ENCODE measurements at regions not wholly inside any gene's neighbourhood (a gene's known extent, or its start where the extent isn't known, plus 50 kb on each side); places are given as distances from the start of the nearest gene placed in this dataset.

GRCh38 chr6:105981888-105982358, 104.2 kb upstream of the PRDM1 start:
- Histone ChIP-seq H3K4me3 (replicated peaks in 1 of 3; ENCODE audit: insufficient read depth in 1 of 3, low read depth in 2 of 3, low read length in 3 of 3) (no peak overlapping the region), H3K79me2 (ENCODE audit: insufficient read depth, low read length) (no peaks in the 10 kb centered on the region), H3K27me3 (ENCODE audit: control insufficient read depth in 1 of 2, insufficient read depth in 2 of 2, low read length in 2 of 2) (peaks cover 5 to 20% of the 10 kb centered on the region in 2 experiments), H3K4me2 (ENCODE audit: low read depth, low read length) (no peak overlapping the region), H3K9ac (ENCODE audit: insufficient read depth, low read depth, low read length) (no peak overlapping the region), H3K4me1 (ENCODE audit: insufficient read depth, low read length) (no peaks in the 10 kb centered on the region), H3K36me3 (replicated peaks in 1 of 2; ENCODE audit: control insufficient read depth in 1 of 2, insufficient read depth in 2 of 2, low read length in 2 of 2) (no peaks in the 10 kb centered on the region), H3K27ac (ENCODE audit: extremely low read length, insufficient read depth, low read length) (no peak overlapping the region), H2AFZ (ENCODE audit: low read length) (no peak overlapping the region), H3K9me3 (ENCODE audit: low read length) (no peaks in the 10 kb centered on the region), H4K20me1 (ENCODE audit: insufficient read depth, low read length) (no peaks in the 10 kb centered on the region)
- 66% methylated on average over 12 of the region's 15 CpGs for WGBS (ENCODE audit: low lambda C conversion rate)
- in situ Hi-C loops (cut with HindIII; ENCODE audit: extremely low pct_ligation_motif_present, low pct_unique_long_range_greater_than_20kb): no loop called here
- no TSS peak for BruUV-seq (replicated peaks)
- TF ChIP-seq SIN3A (IDR thresholded peaks at IDR 0.05; ENCODE audit: borderline replicate concordance, low read depth, low read length) (no peak), MBNL3 (CRISPR knock-in tag; conservative IDR thresholded peaks at IDR 0.05) (no peak), KDM5B (CRISPR knock-in tag; IDR thresholded peaks at IDR 0.05; ENCODE audit: borderline replicate concordance) (no peak), ZNF367 (CRISPR knock-in tag; IDR thresholded peaks at IDR 0.05; ENCODE audit: borderline replicate concordance) (no peak), ZBTB49 (CRISPR knock-in tag; IDR thresholded peaks at IDR 0.05; ENCODE audit: borderline replicate concordance) (no peak), THAP11 (CRISPR knock-in tag; IDR thresholded peaks at IDR 0.05) (no peak), PCBP1 (IDR thresholded peaks at IDR 0.05; ENCODE audit: borderline replicate concordance, low read depth, low read length) (no peak), MEF2D (CRISPR knock-in tag; IDR thresholded peaks at IDR 0.05) (no peak)
- TF ChIP-seq, protein P1, sequence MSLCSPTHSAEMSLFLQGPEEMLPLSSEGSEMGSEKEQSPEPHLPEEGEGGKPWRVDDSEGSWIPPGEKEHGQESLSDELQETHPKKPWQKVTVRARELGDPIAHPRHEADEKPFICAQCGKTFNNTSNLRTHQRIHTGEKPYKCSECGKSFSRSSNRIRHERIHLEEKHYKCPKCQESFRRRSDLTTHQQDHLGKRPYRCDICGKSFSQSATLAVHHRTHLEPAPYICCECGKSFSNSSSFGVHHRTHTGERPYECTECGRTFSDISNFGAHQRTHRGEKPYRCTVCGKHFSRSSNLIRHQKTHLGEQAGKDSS (CRISPR knock-in tag; IDR thresholded peaks at IDR 0.05; ENCODE audit: borderline replicate concordance, low read depth): no peak
- TF ChIP-seq, protein P2, sequence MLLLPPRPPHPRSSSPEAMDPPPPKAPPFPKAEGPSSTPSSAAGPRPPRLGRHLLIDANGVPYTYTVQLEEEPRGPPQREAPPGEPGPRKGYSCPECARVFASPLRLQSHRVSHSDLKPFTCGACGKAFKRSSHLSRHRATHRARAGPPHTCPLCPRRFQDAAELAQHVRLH (CRISPR knock-in tag; IDR thresholded peaks at IDR 0.05; ENCODE audit: borderline replicate concordance, low read depth): no peak
- TF ChIP-seq, protein P3, sequence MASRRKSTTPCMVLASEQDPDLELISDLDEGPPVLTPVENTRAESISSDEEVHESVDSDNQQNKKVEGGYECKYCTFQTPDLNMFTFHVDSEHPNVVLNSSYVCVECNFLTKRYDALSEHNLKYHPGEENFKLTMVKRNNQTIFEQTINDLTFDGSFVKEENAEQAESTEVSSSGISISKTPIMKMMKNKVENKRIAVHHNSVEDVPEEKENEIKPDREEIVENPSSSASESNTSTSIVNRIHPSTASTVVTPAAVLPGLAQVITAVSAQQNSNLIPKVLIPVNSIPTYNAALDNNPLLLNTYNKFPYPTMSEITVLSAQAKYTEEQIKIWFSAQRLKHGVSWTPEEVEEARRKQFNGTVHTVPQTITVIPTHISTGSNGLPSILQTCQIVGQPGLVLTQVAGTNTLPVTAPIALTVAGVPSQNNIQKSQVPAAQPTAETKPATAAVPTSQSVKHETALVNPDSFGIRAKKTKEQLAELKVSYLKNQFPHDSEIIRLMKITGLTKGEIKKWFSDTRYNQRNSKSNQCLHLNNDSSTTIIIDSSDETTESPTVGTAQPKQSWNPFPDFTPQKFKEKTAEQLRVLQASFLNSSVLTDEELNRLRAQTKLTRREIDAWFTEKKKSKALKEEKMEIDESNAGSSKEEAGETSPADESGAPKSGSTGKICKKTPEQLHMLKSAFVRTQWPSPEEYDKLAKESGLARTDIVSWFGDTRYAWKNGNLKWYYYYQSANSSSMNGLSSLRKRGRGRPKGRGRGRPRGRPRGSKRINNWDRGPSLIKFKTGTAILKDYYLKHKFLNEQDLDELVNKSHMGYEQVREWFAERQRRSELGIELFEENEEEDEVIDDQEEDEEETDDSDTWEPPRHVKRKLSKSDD (CRISPR knock-in tag; IDR thresholded peaks at IDR 0.05; ENCODE audit: low read depth): no peak
- POLR2A ChIA-PET: no interaction called here
- DNase-seq (ENCODE audit: low spot score) (no peak), FAIRE-seq (no peak), ATAC-seq (no peak)
- intact Hi-C loops (cut with micrococcal nuclease; ENCODE audit: unreplicated experiment): no loop called here
- CTCF ChIA-PET (ENCODE audit: low intra/inter-chr PET ratio, low total read pairs): no interaction called here
